ENCODE measurements at regions not wholly inside any gene's neighbourhood (a gene's known extent, or its start where the extent isn't known, plus 50 kb on each side); places are given as distances from the start of the nearest gene placed in this dataset.

GRCh38 chr14:81676879-81677278 lies 143.2 kb upstream of the SEL1L start:
- TF ChIP-seq POLR2AphosphoS5 (IDR thresholded peaks at IDR 0.05; ENCODE audit: low read depth, low read length): no peak
- TF ChIP-seq TAF1 (IDR thresholded peaks at IDR 0.05; ENCODE audit: borderline replicate concordance, insufficient read depth, low read length): no peak
- no peak for TF ChIP-seq FOXP2 (optimal IDR thresholded peaks at IDR 0.05; ENCODE audit: borderline replicate concordance, extremely low read depth, extremely low read length, insufficient read depth)
- no peak for TF ChIP-seq SIN3A (IDR thresholded peaks at IDR 0.05; ENCODE audit: borderline replicate concordance, insufficient read depth, low read length)
- TF ChIP-seq, protein P1, sequence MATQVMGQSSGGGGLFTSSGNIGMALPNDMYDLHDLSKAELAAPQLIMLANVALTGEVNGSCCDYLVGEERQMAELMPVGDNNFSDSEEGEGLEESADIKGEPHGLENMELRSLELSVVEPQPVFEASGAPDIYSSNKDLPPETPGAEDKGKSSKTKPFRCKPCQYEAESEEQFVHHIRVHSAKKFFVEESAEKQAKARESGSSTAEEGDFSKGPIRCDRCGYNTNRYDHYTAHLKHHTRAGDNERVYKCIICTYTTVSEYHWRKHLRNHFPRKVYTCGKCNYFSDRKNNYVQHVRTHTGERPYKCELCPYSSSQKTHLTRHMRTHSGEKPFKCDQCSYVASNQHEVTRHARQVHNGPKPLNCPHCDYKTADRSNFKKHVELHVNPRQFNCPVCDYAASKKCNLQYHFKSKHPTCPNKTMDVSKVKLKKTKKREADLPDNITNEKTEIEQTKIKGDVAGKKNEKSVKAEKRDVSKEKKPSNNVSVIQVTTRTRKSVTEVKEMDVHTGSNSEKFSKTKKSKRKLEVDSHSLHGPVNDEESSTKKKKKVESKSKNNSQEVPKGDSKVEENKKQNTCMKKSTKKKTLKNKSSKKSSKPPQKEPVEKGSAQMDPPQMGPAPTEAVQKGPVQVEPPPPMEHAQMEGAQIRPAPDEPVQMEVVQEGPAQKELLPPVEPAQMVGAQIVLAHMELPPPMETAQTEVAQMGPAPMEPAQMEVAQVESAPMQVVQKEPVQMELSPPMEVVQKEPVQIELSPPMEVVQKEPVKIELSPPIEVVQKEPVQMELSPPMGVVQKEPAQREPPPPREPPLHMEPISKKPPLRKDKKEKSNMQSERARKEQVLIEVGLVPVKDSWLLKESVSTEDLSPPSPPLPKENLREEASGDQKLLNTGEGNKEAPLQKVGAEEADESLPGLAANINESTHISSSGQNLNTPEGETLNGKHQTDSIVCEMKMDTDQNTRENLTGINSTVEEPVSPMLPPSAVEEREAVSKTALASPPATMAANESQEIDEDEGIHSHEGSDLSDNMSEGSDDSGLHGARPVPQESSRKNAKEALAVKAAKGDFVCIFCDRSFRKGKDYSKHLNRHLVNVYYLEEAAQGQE (IDR thresholded peaks at IDR 0.05; ENCODE audit: insufficient read depth in 1 of 2, low read depth in 2 of 2, low read length in 2 of 2): no peak
